Esophagus squamous epithelium (tissue), 5 donors: ENCODE measurements at regions not wholly inside any gene's neighbourhood (a gene's known extent, or its start where the extent isn't known, plus 50 kb on each side); places are given as distances from the start of the nearest gene placed in this dataset.
"Not testable (repeated sequence)": the region's sequence is repeated elsewhere in the genome, so short reads cannot be mapped to it uniquely, and the experiment has no call there.

Source experiments
- DNase-seq: peaks from one replicate; lab custom pipeline; 2025; lab: John Stamatoyannopoulos, UW
- H3K27ac ChIP-seq, 4 donors: fragments of 200-600 bp; sonication (generic); one replicate each; pipeline ENCODE4 v1.5.1; 2016 to 2019; ENCODE audit warnings: mild to moderate bottlenecking in 1 of 4
- H3K27me3 ChIP-seq, 4 donors: fragments of 200-600 bp; sonication (generic); 1 replicate in 3 of 4; 2 replicates in 1 of 4; pipeline versions ENCODE4 v1.5.1 to v1.6.0; 2017 to 2021; ENCODE audit warnings: antibody characterized with exemption in 1 of 4
- H3K36me3 ChIP-seq, 3 donors: fragments of 200-600 bp; sonication (generic); one replicate each; pipeline ENCODE4 v1.5.1; 2016 to 2019
- H3K4me1 ChIP-seq, 3 donors: fragments of 200-600 bp; sonication (generic); one replicate each; pipeline ENCODE4 v1.5.1; 2017 to 2019
- H3K4me3 ChIP-seq, 4 donors: fragments of 200-600 bp; sonication (generic); 1 replicate in 3 of 4; 2 replicates in 1 of 4; pipeline ENCODE4 v1.5.1; 2016 to 2019; ENCODE audit warnings: mild to moderate bottlenecking in 2 of 4, moderate library complexity in 1 of 4
- H3K9me3 ChIP-seq, 3 donors: fragments of 200-600 bp; sonication (generic); one replicate each; pipeline ENCODE4 v1.5.1; 2016 to 2019
- POLR2A ChIP-seq, 4 donors: fragments of 450-650 bp; IDR thresholded peaks; one replicate each; pipeline ENCODE4 v1.6.1; 2017; ENCODE audit warnings: antibody characterized with exemption in 4 of 4, mild to moderate bottlenecking in 4 of 4, moderate library complexity in 3 of 4
- WGBS, 2 donors: methylation state at CpG; one replicate each; pipeline ENCODE4 v1.1.5; 2018; 5-methylcytosine and 5-hydroxymethylcytosine counted together
- intact Hi-C: fragments of 100-400 bp; cut with DNase I; formaldehyde crosslinking; loops from one replicate; pipeline ENCODE4 v1.15.0; 2022
- TF ChIP-seq, protein P1 (sequence below), 6 experiments: fragments of 450-650 bp in 4 of 6; fragments of 200-600 bp in 2 of 6; sonication (generic) in 2 of 6; IDR thresholded peaks; one replicate each; pipeline ENCODE4 v1.5.1; 2016 to 2019; ENCODE audit warnings: antibody characterized with exemption in 6 of 6, mild to moderate bottlenecking in 4 of 6, moderate library complexity in 4 of 6
- donor health status: DM: yes; HTN: yes; CAD: no.

GRCh38 chrY:7588176-7588575 lies 676.6 kb upstream of the AMELY start:
- DNase-seq, H3K4me3 ChIP-seq, H3K27me3 ChIP-seq, H3K9me3 ChIP-seq, H3K36me3 ChIP-seq, H3K27ac ChIP-seq, intact Hi-C loops, H3K4me1 ChIP-seq: not testable (repeated sequence)
- WGBS, 2 donors, result no CpG with 5 or more reads among the region's 1 CpG

DNA sequence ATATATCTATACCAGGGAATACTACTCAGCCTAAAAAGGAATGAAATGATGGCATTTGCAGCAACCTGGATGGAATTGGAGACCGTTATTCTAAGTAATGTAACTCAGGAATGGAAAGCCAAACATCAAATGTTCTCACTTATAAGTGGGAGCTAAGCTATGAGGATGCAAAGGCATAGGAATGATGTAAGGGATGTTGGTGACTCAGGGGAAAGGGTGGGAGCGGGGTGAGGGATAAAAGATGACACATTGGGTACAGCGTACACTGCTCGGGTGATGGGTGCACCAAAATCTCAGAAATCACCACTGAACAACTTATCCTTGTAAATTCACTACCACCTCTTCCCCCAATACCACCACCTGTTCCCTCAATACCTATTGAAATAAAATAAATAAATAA lies 651.0 kb upstream of the AMELY start:
- H3K4me3 ChIP-seq, result no peak overlapping the region
- no peaks in the 10 kb centered on the region for H3K4me1 ChIP-seq
- H3K9me3 ChIP-seq, result no peaks in the 10 kb centered on the region
- TF ChIP-seq POLR2A (IDR thresholded peaks at IDR 0.05), result no peak
- TF ChIP-seq, protein P1, sequence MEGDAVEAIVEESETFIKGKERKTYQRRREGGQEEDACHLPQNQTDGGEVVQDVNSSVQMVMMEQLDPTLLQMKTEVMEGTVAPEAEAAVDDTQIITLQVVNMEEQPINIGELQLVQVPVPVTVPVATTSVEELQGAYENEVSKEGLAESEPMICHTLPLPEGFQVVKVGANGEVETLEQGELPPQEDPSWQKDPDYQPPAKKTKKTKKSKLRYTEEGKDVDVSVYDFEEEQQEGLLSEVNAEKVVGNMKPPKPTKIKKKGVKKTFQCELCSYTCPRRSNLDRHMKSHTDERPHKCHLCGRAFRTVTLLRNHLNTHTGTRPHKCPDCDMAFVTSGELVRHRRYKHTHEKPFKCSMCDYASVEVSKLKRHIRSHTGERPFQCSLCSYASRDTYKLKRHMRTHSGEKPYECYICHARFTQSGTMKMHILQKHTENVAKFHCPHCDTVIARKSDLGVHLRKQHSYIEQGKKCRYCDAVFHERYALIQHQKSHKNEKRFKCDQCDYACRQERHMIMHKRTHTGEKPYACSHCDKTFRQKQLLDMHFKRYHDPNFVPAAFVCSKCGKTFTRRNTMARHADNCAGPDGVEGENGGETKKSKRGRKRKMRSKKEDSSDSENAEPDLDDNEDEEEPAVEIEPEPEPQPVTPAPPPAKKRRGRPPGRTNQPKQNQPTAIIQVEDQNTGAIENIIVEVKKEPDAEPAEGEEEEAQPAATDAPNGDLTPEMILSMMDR (IDR thresholded peaks at IDR 0.05), result no peak
- H3K27me3 ChIP-seq, result no peaks in the 10 kb centered on the region
- H3K27ac ChIP-seq, result no peak overlapping the region
- WGBS, 2 donors, result 66% methylated on average over 4 of the region's 4 CpGs; no CpG with 5 or more reads in 1 of the 2 donors
- no peaks in the 10 kb centered on the region for H3K36me3 ChIP-seq
- no peak for DNase-seq
- intact Hi-C loops, result no loop called here

DNA sequence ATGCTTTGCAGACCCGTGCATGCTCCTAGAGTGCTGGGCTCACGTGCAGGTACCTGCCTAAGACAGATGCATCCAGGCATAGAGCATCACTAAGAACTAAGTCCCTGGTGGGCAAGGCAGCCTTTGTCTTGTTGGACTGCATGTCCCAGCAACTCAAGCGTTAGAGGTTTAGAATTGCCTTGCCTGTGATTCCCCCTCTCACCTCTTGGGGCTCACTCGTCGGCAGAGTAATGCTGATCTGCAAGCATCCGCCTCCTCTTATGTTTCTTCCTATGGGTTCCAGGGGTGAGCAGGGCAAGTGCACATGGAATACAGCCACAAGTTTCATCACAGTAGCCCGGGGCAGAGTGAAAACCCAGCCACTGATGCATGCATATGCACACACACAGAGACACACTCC lies 646.1 kb upstream of the AMELY start:
- no peak overlapping the region for H3K27ac ChIP-seq
- intact Hi-C loops, result no loop called here
- no peaks in the 10 kb centered on the region for H3K9me3 ChIP-seq
- no peak for DNase-seq
- no peaks in the 10 kb centered on the region for H3K27me3 ChIP-seq
- no peaks in the 10 kb centered on the region for H3K4me1 ChIP-seq
- TF ChIP-seq POLR2A (IDR thresholded peaks at IDR 0.05), result no peak
- TF ChIP-seq, protein P1 (IDR thresholded peaks at IDR 0.05), result peak in 2 of 6 experiments; percentile 36 to 55
- 60% methylated on average over 1 of the region's 7 CpGs; no CpG with 5 or more reads in 1 of the 2 donors for WGBS, 2 donors
- no peaks in the 10 kb centered on the region for H3K36me3 ChIP-seq
- no peak overlapping the region for H3K4me3 ChIP-seq

GRCh38 chrY:7555006-7555405 lies 643.5 kb upstream of the AMELY start:
- no CpG with 5 or more reads among the region's 6 CpGs for WGBS, 2 donors

GRCh38 chrY:7545060-7545459 lies 633.5 kb upstream of the AMELY start:
- TF ChIP-seq, protein P1 (IDR thresholded peaks at IDR 0.05), result no peak
- no peak for TF ChIP-seq POLR2A (IDR thresholded peaks at IDR 0.05)
- intact Hi-C loops, result no loop called here
- Histone ChIP-seq H3K4me1 (no peaks in the 10 kb centered on the region), H3K27me3 (no peaks in the 10 kb centered on the region), H3K9me3 (no peaks in the 10 kb centered on the region), H3K4me3 (no peak overlapping the region), H3K27ac (no peak overlapping the region), H3K36me3 (no peaks in the 10 kb centered on the region)
- DNase-seq, result no peak
- WGBS, 2 donors, result 41% methylated on average over 1 of the region's 1 CpG; no CpG with 5 or more reads in 1 of the 2 donors

More at GRCh38 chrY:7555006-7555405, 643.5 kb upstream of the AMELY start:
- H3K27me3 ChIP-seq, result no peaks in the 10 kb centered on the region
- intact Hi-C loops, result no loop called here
- H3K27ac ChIP-seq, result no peak overlapping the region
- no peak overlapping the region for H3K4me3 ChIP-seq
- H3K36me3 ChIP-seq, result no peaks in the 10 kb centered on the region
- H3K4me1 ChIP-seq, result no peaks in the 10 kb centered on the region
- no peaks in the 10 kb centered on the region for H3K9me3 ChIP-seq
- no peak for TF ChIP-seq POLR2A (IDR thresholded peaks at IDR 0.05)
- TF ChIP-seq, protein P1 (IDR thresholded peaks at IDR 0.05), result no peak
- no peak for DNase-seq

- Histone ChIP-seq H3K4me3 (no peak overlapping the region), H3K36me3 (no peaks in the 10 kb centered on the region), H3K9me3 (no peaks in the 10 kb centered on the region), H3K27me3 (no peaks in the 10 kb centered on the region), H3K4me1 (no peaks in the 10 kb centered on the region), H3K27ac (no peak overlapping the region)
- no peak for DNase-seq
- TF ChIP-seq, protein P1 (IDR thresholded peaks at IDR 0.05), result no peak
- no peak for TF ChIP-seq POLR2A (IDR thresholded peaks at IDR 0.05)
- intact Hi-C loops, result no loop called here
These were observed 632.7 kb upstream of the AMELY start for GRCh38 chrY:7544172-7544770.
